ENCODE measurements at regions not wholly inside any gene's neighbourhood (a gene's known extent, or its start where the extent isn't known, plus 50 kb on each side); places are given as distances from the start of the nearest gene placed in this dataset.

GRCh38 chr10:131444286-131444685 is 132.8 kb upstream of the TCERG1L start:
- DNase-seq (ENCODE audit: low read depth in 3 of 3): no peak

GRCh38 chr10:131444862-131445461 is 133.4 kb upstream of the TCERG1L start:
- DNase-seq (ENCODE audit: low read depth in 3 of 3): no peak

- DNase-seq (ENCODE audit: low read depth in 3 of 3): no peak
Measured at GRCh38 chr10:131445623-131446022, 134.1 kb upstream of the TCERG1L start.

- no peak for DNase-seq (ENCODE audit: low read depth in 3 of 3)
Measured at GRCh38 chr10:131446171-131446570, 134.7 kb upstream of the TCERG1L start.

- no peak for DNase-seq (ENCODE audit: low read depth in 3 of 3)
Measured at GRCh38 chr10:131448171-131448570, 136.7 kb upstream of the TCERG1L start.

- DNase-seq (ENCODE audit: low read depth in 3 of 3): no peak
Measured at GRCh38 chr10:131448883-131449282, 137.4 kb upstream of the TCERG1L start.

GRCh38 chr10:131450216-131450765 is 138.8 kb upstream of the TCERG1L start:
- DNase-seq (ENCODE audit: low read depth in 3 of 3): no peak

GRCh38 chr10:131451407-131452015 is 140.0 kb upstream of the TCERG1L start:
- no peak for DNase-seq (ENCODE audit: low read depth in 3 of 3)

GRCh38 chr10:131452926-131453720 is 141.6 kb upstream of the TCERG1L start:
- no peak for DNase-seq (ENCODE audit: low read depth in 3 of 3)

GRCh38 chr10:131453721-131454634 is 142.5 kb upstream of the TCERG1L start:
- DNase-seq (ENCODE audit: low read depth in 3 of 3): peak in 2 of 3 experiments; percentile 34 to 54

- DNase-seq (ENCODE audit: low read depth in 3 of 3): no peak
Measured at GRCh38 chr10:131456411-131456810, 144.9 kb upstream of the TCERG1L start.

GRCh38 chr10:131461093-131461492 is 149.6 kb upstream of the TCERG1L start:
- no peak for DNase-seq (ENCODE audit: low read depth in 3 of 3)

GRCh38 chr10:131464789-131465188 is 153.3 kb upstream of the TCERG1L start:
- no peak for DNase-seq (ENCODE audit: low read depth in 3 of 3)

- no peak for DNase-seq (ENCODE audit: low read depth in 3 of 3)
Measured at GRCh38 chr10:131469551-131469950, 158.0 kb upstream of the TCERG1L start.

GRCh38 chr10:131473645-131474044 is 162.1 kb upstream of the TCERG1L start:
- DNase-seq (ENCODE audit: low read depth in 3 of 3): no peak

GRCh38 chr10:131474416-131474815 is 162.9 kb upstream of the TCERG1L start:
- DNase-seq (ENCODE audit: low read depth in 3 of 3): no peak

GRCh38 chr10:131475043-131475442 is 163.5 kb upstream of the TCERG1L start:
- no peak for DNase-seq (ENCODE audit: low read depth in 3 of 3)

GRCh38 chr10:131475803-131476202 is 164.3 kb upstream of the TCERG1L start:
- DNase-seq (ENCODE audit: low read depth in 3 of 3): no peak

- DNase-seq (ENCODE audit: low read depth in 3 of 3): no peak
Measured at GRCh38 chr10:131477457-131478121, 166.1 kb upstream of the TCERG1L start.

- no peak for DNase-seq (ENCODE audit: low read depth in 3 of 3)
Measured at GRCh38 chr10:131478377-131478989, 167.0 kb upstream of the TCERG1L start.

GRCh38 chr10:131480066-131480465 is 168.5 kb upstream of the TCERG1L start:
- DNase-seq (ENCODE audit: low read depth in 3 of 3): no peak

All from stimulated activated CD4-positive, alpha-beta T cell treated with anti-CD3 and anti-CD28 coated beads, TNF-alpha, amount 100 ng/mL, for 4 hours (primary cell).